NCI-H2196 treated with DMSO at 0.1 percent for 48 hours (cell line): ENCODE measurements at regions not wholly inside any gene's neighbourhood (a gene's known extent, or its start where the extent isn't known, plus 50 kb on each side); places are given as distances from the start of the nearest gene placed in this dataset.
A peak's percentile ranks its signal among the peaks of the same experiment; 100 is the strongest.
"Not testable (repeated sequence)": the region's sequence is repeated elsewhere in the genome, so short reads cannot be mapped to it uniquely, and the experiment has no call there.

Source experiments
- DNase-seq: peaks from one replicate; lab custom pipeline; 2025; ENCODE audit not compliant: unreplicated experiment; lab: John Stamatoyannopoulos, UW

GRCh38 chr9:82489201-82489821 is 500.7 kb downstream of the SPATA31D1 start:
- no peak for DNase-seq

- no peak for DNase-seq
Observed at GRCh38 chr9:82490019-82490499, 501.5 kb downstream of the SPATA31D1 start.

- not testable (repeated sequence) for DNase-seq
Observed at GRCh38 chr9:82490821-82491220, 502.2 kb downstream of the SPATA31D1 start.

GRCh38 chr9:82491604-82492003 is 503.0 kb downstream of the SPATA31D1 start:
- no peak for DNase-seq

GRCh38 chr9:82492274-82492673 is 503.7 kb downstream of the SPATA31D1 start:
- no peak for DNase-seq

GRCh38 chr9:82495884-82496777 is 507.6 kb downstream of the SPATA31D1 start:
- DNase-seq: no peak

GRCh38 chr9:82498541-82499317 is 510.2 kb downstream of the SPATA31D1 start:
- no peak for DNase-seq

GRCh38 chr9:82499337-82499736 is 510.8 kb downstream of the SPATA31D1 start:
- DNase-seq: no peak

GRCh38 chr9:82504620-82505019 is 516.0 kb downstream of the SPATA31D1 start:
- DNase-seq: no peak

- no peak for DNase-seq
Observed at GRCh38 chr9:82511626-82512025, 523.1 kb downstream of the SPATA31D1 start.

GRCh38 chr9:82512728-82513127 is 524.2 kb downstream of the SPATA31D1 start:
- no peak for DNase-seq

- no peak for DNase-seq
Observed at GRCh38 chr9:82513242-82513751, 524.7 kb downstream of the SPATA31D1 start.

- no peak for DNase-seq
Observed at GRCh38 chr9:82513976-82514735, 525.6 kb downstream of the SPATA31D1 start.

GRCh38 chr9:82518868-82519267 is 530.3 kb downstream of the SPATA31D1 start:
- no peak for DNase-seq

GRCh38 chr9:82519332-82519731 is 530.8 kb downstream of the SPATA31D1 start:
- DNase-seq: no peak

- DNase-seq: no peak
Observed at GRCh38 chr9:82524407-82524806, 535.8 kb downstream of the SPATA31D1 start.

- DNase-seq: no peak
Observed at GRCh38 chr9:82526577-82526976, 536.4 kb downstream of the RASEF start.

- DNase-seq: no peak
Observed at GRCh38 chr9:82531795-82532194, 531.1 kb downstream of the RASEF start.

- peak; percentile 17 for DNase-seq
Observed at GRCh38 chr9:82532504-82533180, 530.3 kb downstream of the RASEF start.

GRCh38 chr9:82535432-82535998 is 527.4 kb downstream of the RASEF start:
- DNase-seq: no peak
